T47D (cell line): ENCODE measurements at regions not wholly inside any gene's neighbourhood (a gene's known extent, or its start where the extent isn't known, plus 50 kb on each side); places are given as distances from the start of the nearest gene placed in this dataset.
A peak's percentile ranks its signal among the peaks of the same experiment; 100 is the strongest.

Experiments
- DNase-seq, 2 experiments: peaks; one replicate each; pipeline versions ENCODE4 v3.0.0 to v3.0.0-alpha.2; 2011 to 2012; ENCODE audit warnings: low read depth in 1 of 2, low spot score in 1 of 2
- JUND ChIP-seq: IDR thresholded peaks from 2 replicates; pipeline ENCODE4 v1.6.1; 2012; ENCODE audit warnings: low read depth
- in situ Hi-C: cut with HindIII; loops from 2 replicates; pipeline ENCODE4 v1.10.0; 2016; ENCODE audit warnings: low sequenced_read_pairs, low pct_unique_long_range_greater_than_20kb

DNA sequence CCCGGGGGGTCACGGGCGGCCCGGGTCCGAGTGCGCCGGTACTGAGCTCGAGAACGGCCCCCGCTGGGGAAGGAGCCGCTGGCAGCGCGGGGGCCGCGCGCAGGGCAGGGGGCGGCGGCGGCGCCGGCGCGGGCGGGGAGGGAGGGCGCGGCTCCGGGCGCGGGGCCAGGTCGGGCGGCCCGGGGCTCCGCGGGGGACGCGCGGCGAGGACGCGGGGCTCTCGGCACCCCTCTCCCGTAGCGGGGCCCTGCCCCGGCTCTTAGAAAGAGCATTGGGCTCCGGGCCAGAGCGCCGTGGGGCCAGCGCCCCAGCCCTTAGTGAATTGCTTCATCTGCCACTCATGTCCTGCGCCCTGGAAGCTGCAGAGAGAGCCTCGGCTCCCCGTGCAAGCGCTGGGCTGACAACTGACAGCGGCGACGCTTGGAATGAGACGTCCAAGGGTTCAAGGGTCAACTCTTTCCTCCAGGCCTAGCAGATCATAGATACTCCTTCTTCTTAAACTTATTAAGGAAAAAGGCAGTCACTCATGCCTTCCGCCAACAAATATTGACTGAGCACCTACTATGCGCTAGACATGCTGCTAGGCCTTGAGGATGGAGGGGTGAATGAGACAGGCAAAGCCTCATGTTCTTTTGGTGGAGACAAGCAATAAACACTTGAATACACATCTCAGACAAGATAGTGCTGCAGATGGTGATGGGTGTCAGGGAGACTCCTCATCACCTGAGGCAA lies 140.8 kb downstream of the SMAD6 start:
- TF ChIP-seq JUND = no peak
- DNase-seq = peak; percentile 57 to 69
- in situ Hi-C loops = no loop called here

DNA sequence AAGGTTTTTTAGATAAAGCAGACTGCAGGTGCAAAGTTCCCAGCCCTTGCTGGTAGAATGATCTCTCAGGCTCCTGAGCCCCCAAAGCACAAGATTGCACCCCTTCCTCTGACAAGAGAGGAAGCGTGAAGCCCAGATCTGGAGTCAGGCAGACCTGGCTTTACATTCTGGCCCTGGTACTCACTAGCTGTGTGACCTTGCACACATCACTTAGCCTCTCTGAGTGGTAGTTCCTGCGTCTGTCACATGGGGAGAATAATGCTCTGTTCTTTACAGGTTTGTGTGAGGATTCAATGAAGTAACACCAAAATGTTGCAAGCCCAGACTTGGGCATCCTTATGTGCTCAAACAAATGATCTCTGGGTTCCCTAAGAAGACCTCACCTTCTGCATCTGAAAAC lies 141.5 kb downstream of the SMAD6 start:
- no peak for DNase-seq
- in situ Hi-C loops = no loop called here

DNA sequence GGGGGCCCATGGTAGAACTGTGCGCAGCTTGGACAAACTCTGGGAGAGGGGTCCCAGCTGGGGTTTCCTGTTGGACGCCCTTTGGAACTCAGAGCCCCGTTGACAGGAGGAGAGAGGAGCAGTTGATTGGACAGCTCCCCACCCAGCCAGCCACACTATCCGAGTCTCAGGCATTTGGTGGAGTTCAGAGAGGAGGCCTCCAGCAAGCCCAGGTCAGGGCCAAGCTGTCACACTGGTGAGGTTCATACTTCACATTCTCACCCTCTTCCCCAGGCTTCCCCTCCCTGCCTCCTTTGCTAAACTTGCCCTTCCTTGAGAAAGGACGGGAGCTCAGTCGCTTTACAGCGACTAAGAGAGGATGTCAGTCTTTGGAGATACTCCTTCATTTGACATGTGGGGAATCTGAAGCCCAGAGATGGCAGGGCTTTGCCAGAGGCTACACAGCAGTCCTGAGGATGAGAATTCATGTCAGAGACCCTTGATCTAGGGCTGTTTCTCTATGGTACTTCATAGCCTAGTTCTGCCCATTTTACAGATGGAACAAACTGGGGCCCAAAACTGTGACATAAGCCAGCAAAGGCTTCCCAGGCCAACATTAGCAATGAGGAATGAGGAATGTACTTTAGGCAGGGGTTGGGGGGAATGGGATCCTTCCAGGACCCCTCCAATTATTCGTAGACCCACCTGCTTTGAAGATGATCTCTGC lies 142.2 kb downstream of the SMAD6 start:
- DNase-seq = no peak
- TF ChIP-seq JUND = no peak
- in situ Hi-C loops = no loop called here

More for the DNA sequence above, 141.5 kb downstream of the SMAD6 start:
- no peak for TF ChIP-seq JUND

DNA sequence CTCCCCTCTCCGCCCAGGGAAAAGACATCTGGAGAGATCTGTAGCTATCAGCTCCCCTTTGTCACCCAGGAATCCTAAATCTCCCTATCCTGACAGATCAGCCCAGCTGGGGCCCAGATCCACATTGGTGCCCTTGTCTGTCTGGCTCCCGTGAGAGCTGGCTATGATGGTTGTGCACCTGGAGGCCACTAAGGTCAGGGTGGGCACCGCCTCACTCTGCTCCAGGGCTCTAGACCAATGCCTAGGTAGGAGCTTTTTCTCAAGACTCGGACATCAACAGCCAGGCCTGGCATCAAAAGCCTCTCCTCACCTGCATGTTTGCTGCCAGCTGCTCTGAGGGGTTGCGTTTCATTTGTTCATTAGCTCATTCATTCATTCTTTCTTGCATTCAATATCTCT lies 142.7 kb downstream of the SMAD6 start:
- no peak for DNase-seq
- in situ Hi-C loops = no loop called here
- TF ChIP-seq JUND = no peak

DNA sequence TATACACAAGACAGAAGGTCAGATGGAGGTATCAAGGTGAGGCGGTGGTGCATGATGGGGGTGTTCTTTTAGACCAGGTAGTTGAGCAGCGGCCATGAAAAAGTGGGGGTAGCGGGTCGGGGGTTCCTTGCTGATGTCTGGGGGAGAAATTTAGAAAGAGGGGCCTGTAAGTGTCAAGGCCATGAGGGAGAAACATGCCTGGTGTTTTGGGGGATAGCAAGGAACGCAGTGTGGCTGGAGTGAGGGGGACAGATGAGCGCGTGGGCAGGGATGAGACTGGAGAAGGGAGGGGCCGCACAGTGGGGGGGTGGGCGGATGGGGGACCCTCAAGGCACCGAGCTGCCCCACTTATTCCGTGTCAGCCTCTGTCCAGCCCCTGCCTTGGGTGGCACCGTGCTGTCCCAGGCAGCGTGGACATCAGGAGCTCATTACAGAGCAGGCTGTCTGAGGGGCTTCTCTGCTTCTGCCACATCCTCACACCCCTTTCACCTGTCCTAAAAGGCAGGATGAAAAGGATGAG lies 143.3 kb downstream of the SMAD6 start:
- DNase-seq = no peak
- no peak for TF ChIP-seq JUND
- in situ Hi-C loops = no loop called here

DNA sequence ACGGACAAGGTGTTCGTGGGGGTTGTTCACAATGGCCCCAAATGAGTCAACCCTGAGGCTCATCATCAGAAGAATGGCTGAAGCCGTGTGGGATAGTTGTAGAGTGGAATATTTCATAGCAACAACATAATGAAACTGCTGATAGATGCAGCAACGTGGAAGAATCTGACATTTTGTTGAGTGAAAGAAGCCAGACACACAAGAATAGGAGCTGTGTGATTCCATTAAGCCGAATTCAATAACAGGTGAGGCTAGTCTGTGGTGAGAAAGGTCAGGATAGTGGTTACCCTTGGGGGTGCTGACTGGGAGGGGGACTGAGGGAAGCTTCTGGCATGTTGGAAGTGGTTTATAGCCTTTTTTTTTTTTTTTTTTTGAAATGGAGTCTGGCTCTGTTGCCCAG lies 144.0 kb downstream of the SMAD6 start:
- no peak for DNase-seq
- in situ Hi-C loops = no loop called here
- no peak for TF ChIP-seq JUND

DNA sequence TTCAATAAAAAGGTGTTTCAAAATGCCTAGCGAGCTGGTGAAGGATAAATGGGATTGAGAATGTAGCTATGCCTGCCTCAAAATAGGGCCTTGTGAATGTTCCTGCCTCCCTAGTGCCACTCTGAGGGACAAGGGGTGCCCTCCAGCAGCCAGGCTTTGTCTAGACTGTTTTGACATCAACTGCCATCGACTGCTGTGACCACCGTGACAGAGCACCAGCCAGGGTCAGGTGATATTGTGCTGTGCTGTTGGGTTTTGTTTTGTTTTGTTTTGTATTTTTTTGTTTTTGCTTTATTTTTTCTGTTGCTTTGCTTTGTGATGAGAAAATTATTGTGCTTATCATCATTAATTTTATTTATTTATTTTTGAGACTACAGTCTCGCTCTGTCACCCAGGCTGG lies 144.8 kb downstream of the SMAD6 start:
- no peak for TF ChIP-seq JUND
- in situ Hi-C loops = no loop called here
- no peak for DNase-seq

DNA sequence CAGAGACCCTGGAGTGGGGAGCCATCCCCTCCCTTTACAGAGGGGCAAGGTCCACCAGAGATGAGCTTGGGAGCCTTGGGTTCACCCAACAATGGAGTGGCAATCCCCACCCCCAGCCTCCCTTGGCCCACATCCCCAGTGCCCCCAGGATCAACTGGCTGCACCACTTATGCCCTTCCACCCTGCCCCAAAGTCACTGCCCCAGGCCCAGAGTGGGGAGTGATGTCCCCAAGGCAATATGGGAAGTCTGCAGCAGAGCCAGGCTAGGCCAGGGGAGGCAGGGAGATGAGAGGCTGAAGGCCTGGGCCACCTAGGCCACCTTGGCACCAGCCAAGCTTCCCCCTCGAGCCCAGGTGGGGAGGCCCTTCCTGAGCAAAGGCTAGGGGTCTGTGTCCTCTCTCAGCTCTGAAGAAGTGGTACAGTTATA lies 145.5 kb downstream of the SMAD6 start:
- in situ Hi-C loops = no loop called here
- DNase-seq = no peak
- TF ChIP-seq JUND = no peak

DNA sequence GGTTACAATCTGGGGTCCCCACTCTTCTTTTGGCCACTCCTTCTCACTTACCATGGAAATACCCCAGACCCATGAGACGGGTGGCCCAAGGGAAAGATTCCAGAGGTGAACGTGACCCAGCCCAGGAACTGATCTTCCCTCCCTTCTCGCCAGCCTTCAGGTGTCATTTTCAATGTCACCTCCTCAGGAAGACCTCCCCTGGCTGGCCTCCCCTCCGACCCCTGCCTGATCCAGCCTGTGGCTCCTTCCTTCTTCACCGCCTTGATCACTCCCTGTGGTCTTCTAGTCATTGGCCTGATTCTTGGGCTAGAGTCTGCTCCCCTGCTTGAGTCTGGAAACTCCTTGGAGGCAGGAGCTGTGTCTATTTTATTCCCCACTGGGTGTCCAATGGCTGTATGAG lies 146.1 kb downstream of the SMAD6 start:
- in situ Hi-C loops = no loop called here
- DNase-seq = no peak
- no peak for TF ChIP-seq JUND

DNA sequence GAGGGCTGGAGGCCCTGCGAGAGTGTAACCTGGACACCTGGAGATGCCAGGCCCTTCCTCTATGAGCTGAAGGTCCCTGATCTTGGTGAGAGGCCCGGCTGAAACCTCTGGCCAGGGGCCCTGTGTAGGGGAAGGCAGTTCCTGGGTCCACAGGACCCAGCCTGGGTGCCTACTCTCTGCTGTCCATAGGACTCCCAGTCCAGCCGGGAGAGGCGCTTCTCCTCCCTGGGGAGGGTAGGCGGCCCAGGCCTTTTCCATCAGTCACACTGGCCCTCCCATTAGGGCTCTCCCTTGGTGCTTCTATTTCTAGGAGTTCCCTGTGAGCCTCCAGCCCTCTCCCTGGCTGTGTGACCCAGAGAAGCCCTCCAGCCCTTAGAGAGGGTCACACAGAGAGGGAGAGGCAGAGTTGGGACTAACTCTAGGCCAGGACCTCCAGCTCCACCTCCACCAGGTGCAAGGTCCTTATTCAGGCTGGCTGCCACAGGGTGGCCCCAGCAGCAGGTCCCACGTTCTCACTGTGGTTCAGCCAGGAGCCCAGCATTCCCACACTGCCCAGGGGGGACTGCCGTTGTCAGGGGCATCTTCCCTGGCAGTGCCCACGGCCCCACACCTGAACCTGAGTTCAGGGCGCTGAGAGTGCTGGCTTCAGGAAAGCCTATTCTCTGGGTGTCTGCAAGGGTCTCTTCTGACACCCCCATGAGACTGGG lies 146.8 kb downstream of the SMAD6 start:
- DNase-seq = no peak
- in situ Hi-C loops = no loop called here

DNA sequence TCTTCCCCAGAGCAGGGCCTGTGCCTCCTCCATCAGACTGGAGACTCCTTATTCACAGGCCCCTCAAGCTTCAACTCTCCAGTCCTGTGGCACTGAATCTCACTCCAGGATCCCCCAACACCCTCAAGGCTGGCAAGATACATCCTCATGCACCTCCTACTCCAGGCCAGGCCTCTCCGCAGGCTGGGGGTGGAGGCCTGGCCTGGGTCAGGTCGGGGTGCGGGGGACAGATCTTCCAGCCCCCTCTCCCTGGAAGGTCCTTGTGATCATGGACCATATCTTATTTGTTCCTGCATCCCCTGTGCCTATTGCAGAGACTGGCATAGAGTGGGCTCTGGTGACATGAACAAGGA lies 147.3 kb downstream of the SMAD6 start:
- in situ Hi-C loops = no loop called here
- no peak for TF ChIP-seq JUND
- no peak for DNase-seq

More for the DNA sequence above, 146.8 kb downstream of the SMAD6 start:
- no peak for TF ChIP-seq JUND

DNA sequence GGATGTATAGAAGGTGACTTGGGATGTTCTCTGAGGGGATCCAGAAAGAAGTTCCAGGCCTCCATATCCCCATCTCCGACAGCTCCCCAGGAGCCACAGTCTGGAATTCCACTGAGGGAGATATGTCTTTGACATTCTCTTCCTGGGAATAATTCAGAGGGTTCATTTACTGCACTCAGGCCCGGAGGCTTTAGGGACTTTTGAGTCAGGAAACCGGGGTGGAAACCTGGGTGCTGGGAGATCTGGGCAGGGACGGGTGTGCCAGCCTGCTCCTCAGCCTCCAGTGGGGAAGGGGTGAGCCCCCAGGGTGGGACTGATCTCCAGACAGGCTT lies 147.7 kb downstream of the SMAD6 start:
- in situ Hi-C loops = no loop called here
- no peak for DNase-seq
- TF ChIP-seq JUND = no peak
